Esophagus muscularis mucosa (tissue), 3 donors: ENCODE measurements at regions not wholly inside any gene's neighbourhood (a gene's known extent, or its start where the extent isn't known, plus 50 kb on each side); places are given as distances from the start of the nearest gene placed in this dataset.

Source experiments
- CTCF ChIP-seq, 3 experiments: fragments of 200-600 bp in 2 of 3; fragments of 450-650 bp in 1 of 3; sonication (generic) in 2 of 3; IDR thresholded peaks; one replicate each; pipeline ENCODE4 v1.5.1; 2017 to 2019; ENCODE audit warnings: antibody characterized with exemption in 3 of 3, mild to moderate bottlenecking in 2 of 3, moderate library complexity in 1 of 3
- POLR2A ChIP-seq: fragments of 450-650 bp; IDR thresholded peaks from one replicate; pipeline ENCODE4 v1.6.1; 2017; ENCODE audit warnings: antibody characterized with exemption, moderate library complexity, mild to moderate bottlenecking, low read depth
- POLR2AphosphoS5 ChIP-seq, 2 donors: sonication (generic); formaldehyde crosslinking; IDR thresholded peaks; one replicate each; pipeline ENCODE4 v1.6.1; 2017; ENCODE audit warnings: antibody characterized with exemption in 2 of 2

GRCh38 chr15:39285071-39285470 is 295.8 kb upstream of the THBS1 start:
- TF ChIP-seq CTCF (IDR thresholded peaks at IDR 0.05) (no peak), POLR2A (no peak), POLR2AphosphoS5 (IDR thresholded peaks at IDR 0.05) (no peak)
